ENCODE measurements at regions not wholly inside any gene's neighbourhood (a gene's known extent, or its start where the extent isn't known, plus 50 kb on each side); places are given as distances from the start of the nearest gene placed in this dataset.

GRCh38 chr3:163813935-163814334, 1264.4 kb downstream of the SI start:
- TF ChIP-seq CTCF (IDR thresholded peaks at IDR 0.05) (no peak), POLR2A (IDR thresholded peaks at IDR 0.05) (no peak)

All from heart left ventricle (tissue), 13 donors.